ENCODE measurements at regions not wholly inside any gene's neighbourhood (a gene's known extent, or its start where the extent isn't known, plus 50 kb on each side); places are given as distances from the start of the nearest gene placed in this dataset.

DNA sequence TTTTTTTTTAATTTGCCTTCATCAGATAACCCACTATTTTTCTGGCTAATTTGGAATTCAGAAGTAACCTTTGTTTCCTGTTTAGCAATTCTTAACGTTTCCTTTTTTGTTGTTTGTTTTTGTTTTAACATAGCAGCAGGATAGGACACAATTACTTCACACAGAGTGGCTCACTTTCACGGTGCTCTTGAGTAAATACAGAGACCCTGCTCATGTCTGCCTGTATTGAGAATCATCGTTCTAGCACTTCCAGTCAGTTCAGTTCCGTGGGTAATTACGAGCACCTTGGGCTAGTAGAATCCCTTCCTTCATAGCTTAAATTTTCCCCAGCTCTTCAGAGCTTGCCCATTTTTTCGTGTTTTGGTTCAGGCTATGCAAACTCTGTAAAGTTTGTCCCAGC is 1225.4 kb upstream of the LRRTM1 start:
- Mint-ChIP-seq H3K4me3 (no peak overlapping the region), H3K27me3 (no peaks in the 10 kb centered on the region)

GRCh38 chr2:81528852-81529480 is 1224.4 kb upstream of the LRRTM1 start:
- Mint-ChIP-seq H3K36me3 (ENCODE audit: low read depth) (no peaks in the 10 kb centered on the region), H3K4me1 (ENCODE audit: low read depth) (no peaks in the 10 kb centered on the region), H3K27ac (no peak overlapping the region), H3K9me3 (peaks cover 28% of the 10 kb centered on the region), H3K4me3 (no peak overlapping the region), H3K27me3 (no peaks in the 10 kb centered on the region)
- no peak for DNase-seq

More for the DNA sequence above, 1225.4 kb upstream of the LRRTM1 start:
- H3K9me3 Mint-ChIP-seq, result peaks cover 21% of the 10 kb centered on the region
- no peaks in the 10 kb centered on the region for H3K36me3 Mint-ChIP-seq (ENCODE audit: low read depth)
- H3K4me1 Mint-ChIP-seq (ENCODE audit: low read depth), result no peaks in the 10 kb centered on the region
- no peak overlapping the region for H3K27ac Mint-ChIP-seq
- DNase-seq, result no peak

- H3K27me3 Mint-ChIP-seq, result no peaks in the 10 kb centered on the region
- no peak overlapping the region for H3K27ac Mint-ChIP-seq
- H3K9me3 Mint-ChIP-seq, result peaks cover 33% of the 10 kb centered on the region
- no peaks in the 10 kb centered on the region for H3K4me1 Mint-ChIP-seq (ENCODE audit: low read depth)
- no peak overlapping the region for H3K4me3 Mint-ChIP-seq
- no peaks in the 10 kb centered on the region for H3K36me3 Mint-ChIP-seq (ENCODE audit: low read depth)
- DNase-seq, result no peak
Observed at GRCh38 chr2:81523344-81523743, 1218.8 kb upstream of the LRRTM1 start.

DNA sequence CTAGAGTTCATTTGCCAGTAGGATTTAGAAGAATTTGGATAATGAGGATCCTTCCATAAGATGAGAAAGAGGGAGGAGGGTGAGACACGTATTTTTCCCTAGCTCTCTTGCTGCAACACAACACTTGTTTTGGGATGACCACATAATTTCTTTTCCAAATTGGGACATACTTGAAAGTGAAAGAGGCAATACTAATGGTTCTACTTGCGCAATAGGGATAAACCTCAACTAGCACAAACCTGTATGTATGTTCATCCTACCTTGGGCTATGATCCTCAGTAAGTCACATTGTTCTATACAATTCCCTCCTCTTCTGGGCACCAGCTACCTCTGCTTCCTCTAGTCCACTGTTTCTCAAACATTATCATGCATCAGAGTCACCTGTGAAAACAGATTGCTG is 1208.8 kb upstream of the LRRTM1 start:
- Mint-ChIP-seq H3K27ac (no peak overlapping the region), H3K4me3 (no peak overlapping the region), H3K4me1 (ENCODE audit: low read depth) (no peaks in the 10 kb centered on the region), H3K9me3 (peaks cover 22% of the 10 kb centered on the region), H3K36me3 (ENCODE audit: low read depth) (no peaks in the 10 kb centered on the region), H3K27me3 (no peaks in the 10 kb centered on the region)
- no peak for DNase-seq

DNA sequence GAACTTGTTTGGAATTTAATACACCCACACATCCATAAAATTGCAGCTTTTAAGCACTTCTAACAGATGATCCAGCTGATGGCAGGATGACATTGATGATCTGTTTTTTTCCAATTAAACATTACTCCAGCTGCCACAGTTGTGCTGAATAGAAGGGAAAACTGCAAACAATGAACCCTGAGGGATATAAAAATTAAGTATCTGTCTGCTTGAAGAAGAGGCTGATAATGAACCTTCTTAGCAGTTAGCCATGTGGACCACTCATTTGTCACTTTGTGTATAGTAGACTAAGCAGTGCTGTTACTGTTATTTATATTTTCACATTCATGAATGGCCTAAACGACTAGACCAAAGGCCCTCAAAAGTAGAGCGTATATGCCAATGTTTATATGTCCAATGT is 1201.0 kb upstream of the LRRTM1 start:
- no peaks in the 10 kb centered on the region for H3K36me3 Mint-ChIP-seq (ENCODE audit: low read depth)
- peaks cover 8% of the 10 kb centered on the region for H3K9me3 Mint-ChIP-seq
- H3K4me3 Mint-ChIP-seq, result no peak overlapping the region
- no peak for DNase-seq
- H3K27me3 Mint-ChIP-seq, result no peaks in the 10 kb centered on the region
- H3K27ac Mint-ChIP-seq, result no peak overlapping the region
- H3K4me1 Mint-ChIP-seq (ENCODE audit: low read depth), result no peaks in the 10 kb centered on the region

DNA sequence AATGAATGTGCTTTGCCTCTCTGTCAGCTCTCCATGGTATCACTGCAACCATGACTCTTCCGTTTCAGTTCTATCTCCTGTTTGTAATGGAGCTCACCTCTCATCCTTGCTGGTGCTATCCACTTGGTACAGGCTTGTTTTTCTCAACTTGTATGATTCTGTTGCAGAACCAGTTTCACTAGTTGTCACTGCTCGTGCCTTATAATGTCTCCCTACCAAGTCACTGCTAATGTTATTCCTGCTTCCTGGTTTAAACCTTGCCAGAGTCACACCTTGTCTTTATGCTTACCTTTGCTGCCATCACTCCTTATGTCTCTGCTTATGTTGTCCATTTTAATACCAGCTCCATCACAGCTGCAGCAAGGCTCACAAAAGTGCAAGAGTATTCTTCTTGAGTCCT is 1191.0 kb upstream of the LRRTM1 start:
- Mint-ChIP-seq H3K9me3 (peaks cover 26% of the 10 kb centered on the region), H3K27ac (no peak overlapping the region), H3K27me3 (no peaks in the 10 kb centered on the region), H3K4me1 (ENCODE audit: low read depth) (no peaks in the 10 kb centered on the region), H3K36me3 (ENCODE audit: low read depth) (no peaks in the 10 kb centered on the region), H3K4me3 (no peak overlapping the region)
- no peak for DNase-seq

GRCh38 chr2:81483254-81483653 is 1178.7 kb upstream of the LRRTM1 start:
- H3K9me3 Mint-ChIP-seq, result peaks cover 16% of the 10 kb centered on the region
- H3K4me1 Mint-ChIP-seq (ENCODE audit: low read depth), result no peaks in the 10 kb centered on the region
- H3K27me3 Mint-ChIP-seq, result no peaks in the 10 kb centered on the region
- no peak overlapping the region for H3K27ac Mint-ChIP-seq
- H3K36me3 Mint-ChIP-seq (ENCODE audit: low read depth), result no peaks in the 10 kb centered on the region
- no peak overlapping the region for H3K4me3 Mint-ChIP-seq
- DNase-seq, result no peak

GRCh38 chr2:81481994-81482368 is 1177.4 kb upstream of the LRRTM1 start:
- no peaks in the 10 kb centered on the region for H3K4me1 Mint-ChIP-seq (ENCODE audit: low read depth)
- H3K27me3 Mint-ChIP-seq, result no peaks in the 10 kb centered on the region
- H3K4me3 Mint-ChIP-seq, result no peak overlapping the region
- H3K9me3 Mint-ChIP-seq, result peaks cover 20% of the 10 kb centered on the region
- no peaks in the 10 kb centered on the region for H3K36me3 Mint-ChIP-seq (ENCODE audit: low read depth)
- no peak for DNase-seq
- H3K27ac Mint-ChIP-seq, result no peak overlapping the region

DNA sequence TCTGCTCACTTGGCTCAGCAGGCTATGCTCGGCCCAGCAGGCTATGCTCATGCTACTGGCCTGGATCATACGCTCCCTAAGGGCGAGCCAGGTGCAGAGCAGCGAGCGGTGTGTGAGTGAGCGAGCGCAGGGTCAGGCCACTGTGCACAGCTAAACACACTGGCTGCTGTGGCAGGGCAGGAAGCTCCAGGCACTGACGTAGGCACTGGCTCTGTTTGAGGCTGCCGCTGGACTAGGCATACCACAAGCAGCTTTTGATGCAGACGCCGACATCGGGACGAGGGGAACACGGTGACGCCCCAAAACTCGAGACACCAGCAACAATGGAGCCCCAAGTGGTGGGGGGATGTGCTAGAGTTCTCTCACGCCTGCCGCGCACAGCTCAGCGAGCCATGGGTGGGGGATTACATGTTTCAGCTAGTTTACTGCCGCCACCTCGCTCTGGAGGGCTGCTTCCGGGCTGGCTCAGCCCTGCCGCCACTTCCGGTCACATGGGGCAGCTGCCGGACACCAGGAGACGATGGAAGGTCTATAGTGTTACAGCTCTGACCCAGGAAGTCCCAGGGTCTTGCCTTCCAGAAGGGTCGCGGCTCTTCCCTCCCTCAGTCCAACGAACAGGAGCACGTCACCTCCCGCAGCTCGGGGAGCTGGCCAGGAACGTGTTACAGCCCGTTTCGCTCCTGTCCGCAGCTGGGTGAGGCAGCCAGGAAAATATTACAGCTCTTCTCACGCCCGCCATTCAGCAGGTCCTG is 1176.9 kb upstream of the LRRTM1 start:
- H3K36me3 Mint-ChIP-seq (ENCODE audit: low read depth), result no peaks in the 10 kb centered on the region
- no peaks in the 10 kb centered on the region for H3K27me3 Mint-ChIP-seq
- H3K9me3 Mint-ChIP-seq, result peaks cover 20% of the 10 kb centered on the region
- no peak for DNase-seq
- H3K4me3 Mint-ChIP-seq, result no peak overlapping the region
- H3K27ac Mint-ChIP-seq, result no peak overlapping the region
- no peaks in the 10 kb centered on the region for H3K4me1 Mint-ChIP-seq (ENCODE audit: low read depth)

DNA sequence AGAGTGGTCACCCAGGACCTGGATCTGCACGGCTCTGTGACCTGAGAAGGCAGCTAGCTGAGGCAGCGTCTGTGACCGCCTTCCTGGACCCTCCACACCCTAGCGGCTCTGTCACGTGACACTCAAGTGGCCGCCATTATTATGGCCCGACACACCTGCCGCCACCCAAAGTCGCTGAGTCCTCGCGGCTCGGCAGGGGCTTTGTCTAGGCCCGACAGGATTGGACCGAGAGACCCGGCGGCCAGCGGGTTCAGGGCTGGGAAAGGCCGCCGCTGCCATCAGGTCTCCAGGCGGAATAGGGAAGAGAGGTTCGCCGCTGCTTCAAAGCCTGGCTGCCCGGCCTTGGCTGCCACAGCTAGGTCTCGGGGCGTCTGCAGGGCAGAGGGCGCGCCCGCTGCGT is 1162.5 kb upstream of the LRRTM1 start:
- no peak overlapping the region for H3K4me3 Mint-ChIP-seq
- no peaks in the 10 kb centered on the region for H3K36me3 Mint-ChIP-seq (ENCODE audit: low read depth)
- DNase-seq, result no peak
- no peaks in the 10 kb centered on the region for H3K27me3 Mint-ChIP-seq
- H3K27ac Mint-ChIP-seq, result no peak overlapping the region
- H3K4me1 Mint-ChIP-seq (ENCODE audit: low read depth), result no peaks in the 10 kb centered on the region
- peaks cover 23% of the 10 kb centered on the region for H3K9me3 Mint-ChIP-seq

GRCh38 chr2:81462420-81462819 is 1157.9 kb upstream of the LRRTM1 start:
- DNase-seq, result no peak
- H3K4me1 Mint-ChIP-seq (ENCODE audit: low read depth), result no peaks in the 10 kb centered on the region
- H3K9me3 Mint-ChIP-seq, result peaks cover 9% of the 10 kb centered on the region
- no peaks in the 10 kb centered on the region for H3K27me3 Mint-ChIP-seq
- no peak overlapping the region for H3K4me3 Mint-ChIP-seq
- no peak overlapping the region for H3K27ac Mint-ChIP-seq
- H3K36me3 Mint-ChIP-seq (ENCODE audit: low read depth), result no peaks in the 10 kb centered on the region

DNA sequence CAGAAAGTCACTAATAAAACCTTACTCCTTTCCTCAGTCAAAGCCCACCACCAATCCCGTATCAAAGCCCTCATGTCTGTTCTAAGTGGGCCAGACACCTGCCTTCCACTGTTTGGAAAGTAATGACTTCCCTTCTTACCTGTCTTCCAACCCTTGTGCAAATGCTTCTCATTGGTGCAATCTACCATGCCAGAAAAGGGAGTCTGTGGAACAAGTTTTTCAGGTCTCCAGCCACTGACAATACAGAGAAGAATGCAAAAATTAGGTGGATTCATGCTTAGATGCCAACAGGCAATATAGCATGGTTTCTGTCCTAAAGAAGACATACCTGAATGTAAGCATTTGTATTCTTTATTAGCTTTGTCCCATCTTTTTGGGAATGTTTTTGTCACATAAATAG is 1140.6 kb upstream of the LRRTM1 start:
- peaks cover 21% of the 10 kb centered on the region for H3K9me3 Mint-ChIP-seq
- H3K27me3 Mint-ChIP-seq, result no peaks in the 10 kb centered on the region
- no peaks in the 10 kb centered on the region for H3K36me3 Mint-ChIP-seq (ENCODE audit: low read depth)

DNA sequence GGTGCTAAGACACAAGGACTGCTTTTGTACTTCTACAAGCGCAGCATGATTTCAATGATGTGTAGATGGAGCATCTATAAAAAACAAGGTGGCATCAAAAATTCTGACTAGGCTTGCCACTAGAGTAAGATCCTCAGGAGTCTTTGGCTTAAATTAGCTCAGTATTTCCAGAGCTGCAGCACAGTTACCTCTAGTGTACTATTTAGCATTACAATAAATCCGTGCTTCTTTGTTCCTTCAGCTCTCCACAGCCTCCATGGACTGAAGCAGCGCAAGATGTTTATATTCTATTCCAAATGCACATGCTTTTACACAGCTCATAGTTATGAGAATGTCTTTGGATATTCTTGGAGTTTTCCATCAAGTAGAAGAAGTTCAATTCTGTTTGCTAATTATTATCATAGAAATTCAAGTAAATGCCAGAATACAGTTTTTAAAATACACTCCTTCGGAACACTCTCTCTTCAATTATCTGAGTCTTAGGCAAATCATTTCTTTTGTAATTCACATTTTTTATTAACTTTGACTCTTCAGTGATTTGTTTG is 1133.0 kb upstream of the LRRTM1 start:
- H3K9me3 Mint-ChIP-seq, result peaks cover 7% of the 10 kb centered on the region
- no peaks in the 10 kb centered on the region for H3K36me3 Mint-ChIP-seq (ENCODE audit: low read depth)
- DNase-seq, result no peak
- H3K4me3 Mint-ChIP-seq, result no peak overlapping the region
- H3K27ac Mint-ChIP-seq, result no peak overlapping the region
- H3K27me3 Mint-ChIP-seq, result no peaks in the 10 kb centered on the region
- no peaks in the 10 kb centered on the region for H3K4me1 Mint-ChIP-seq (ENCODE audit: low read depth)

More for the DNA sequence above, 1140.6 kb upstream of the LRRTM1 start:
- H3K27ac Mint-ChIP-seq, result no peak overlapping the region
- H3K4me1 Mint-ChIP-seq (ENCODE audit: low read depth), result no peaks in the 10 kb centered on the region
- H3K4me3 Mint-ChIP-seq, result no peak overlapping the region
- DNase-seq, result no peak

GRCh38 chr2:81436256-81436655 is 1131.7 kb upstream of the LRRTM1 start:
- no peaks in the 10 kb centered on the region for H3K4me1 Mint-ChIP-seq (ENCODE audit: low read depth)
- DNase-seq, result no peak
- peaks cover 12% of the 10 kb centered on the region for H3K9me3 Mint-ChIP-seq
- no peak overlapping the region for H3K4me3 Mint-ChIP-seq
- H3K27me3 Mint-ChIP-seq, result no peaks in the 10 kb centered on the region
- no peaks in the 10 kb centered on the region for H3K36me3 Mint-ChIP-seq (ENCODE audit: low read depth)
- no peak overlapping the region for H3K27ac Mint-ChIP-seq

- Mint-ChIP-seq H3K36me3 (ENCODE audit: low read depth) (no peaks in the 10 kb centered on the region), H3K27me3 (no peaks in the 10 kb centered on the region), H3K4me1 (ENCODE audit: low read depth) (no peaks in the 10 kb centered on the region), H3K9me3 (no peaks in the 10 kb centered on the region), H3K27ac (no peak overlapping the region), H3K4me3 (no peak overlapping the region)
- DNase-seq, result no peak
Observed at GRCh38 chr2:81412681-81413080, 1108.1 kb upstream of the LRRTM1 start.
